NK-92 treated with Interleukin-12 subunit alpha and Interleukin-12 subunit beta, amount 100 ng/mL, for 24 hours (cell line): ENCODE measurements at regions not wholly inside any gene's neighbourhood (a gene's known extent, or its start where the extent isn't known, plus 50 kb on each side); places are given as distances from the start of the nearest gene placed in this dataset.

Source experiments
- DNase-seq: peaks from one replicate; lab custom pipeline; 2025; lab: John Stamatoyannopoulos, UW

DNA sequence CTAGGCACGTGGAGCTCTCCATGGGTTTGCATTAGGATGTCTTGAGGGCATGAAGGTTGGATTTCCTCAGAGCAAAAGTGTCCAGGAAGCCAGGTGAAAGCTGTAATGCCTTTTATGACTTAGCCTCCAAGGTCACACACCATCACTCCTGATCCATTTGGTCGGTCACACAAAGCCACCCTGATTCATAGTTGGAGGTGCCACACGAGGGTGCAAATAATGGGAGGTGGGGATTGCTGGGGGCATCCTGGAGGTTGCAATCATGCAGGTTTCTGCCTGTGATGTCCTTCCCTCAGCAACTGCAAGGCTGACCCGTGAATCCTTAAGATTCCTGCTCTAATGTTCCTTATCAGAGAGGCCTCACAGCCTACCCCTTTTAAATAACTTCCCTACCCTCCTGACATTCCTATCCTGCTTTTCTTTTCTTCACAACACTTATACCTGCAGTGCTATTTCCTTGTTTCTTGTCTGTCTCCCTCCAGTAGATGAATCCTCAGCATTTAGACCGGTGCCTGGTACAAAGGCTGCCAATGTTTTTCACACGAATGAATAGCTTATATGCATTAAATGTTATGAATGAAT is 97.1 kb downstream of the LIPG start:
- no peak for DNase-seq

DNA sequence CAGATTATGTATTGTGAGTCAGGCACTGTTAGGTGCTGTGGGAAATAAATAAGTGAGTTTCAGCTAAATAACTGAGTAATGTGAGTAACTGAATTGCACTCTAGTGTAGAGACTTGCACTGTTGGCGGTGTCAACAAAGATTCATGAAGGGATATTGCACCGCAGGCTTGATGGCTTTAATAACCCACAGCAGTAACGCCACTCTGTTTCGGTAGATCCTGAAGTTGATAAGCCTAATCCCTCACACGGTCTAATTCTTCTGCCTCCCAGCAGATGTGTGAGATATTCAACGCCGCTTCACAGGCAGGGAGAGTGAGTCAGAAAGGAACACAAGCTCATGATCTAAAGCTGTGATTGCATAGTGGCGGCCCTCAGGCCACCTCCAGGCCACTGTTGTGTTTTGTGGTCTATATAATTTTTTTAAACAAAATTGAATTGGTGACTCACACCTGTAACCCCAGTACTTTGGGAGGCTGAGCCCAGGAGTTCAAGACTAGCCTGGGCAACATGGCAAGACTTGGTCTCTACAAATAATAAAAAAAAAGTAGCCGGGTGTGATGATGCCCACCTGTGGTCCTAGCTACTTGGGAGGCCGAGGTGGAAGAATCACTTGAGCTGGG is 94.3 kb downstream of the LIPG start:
- peak; percentile 7 for DNase-seq

DNA sequence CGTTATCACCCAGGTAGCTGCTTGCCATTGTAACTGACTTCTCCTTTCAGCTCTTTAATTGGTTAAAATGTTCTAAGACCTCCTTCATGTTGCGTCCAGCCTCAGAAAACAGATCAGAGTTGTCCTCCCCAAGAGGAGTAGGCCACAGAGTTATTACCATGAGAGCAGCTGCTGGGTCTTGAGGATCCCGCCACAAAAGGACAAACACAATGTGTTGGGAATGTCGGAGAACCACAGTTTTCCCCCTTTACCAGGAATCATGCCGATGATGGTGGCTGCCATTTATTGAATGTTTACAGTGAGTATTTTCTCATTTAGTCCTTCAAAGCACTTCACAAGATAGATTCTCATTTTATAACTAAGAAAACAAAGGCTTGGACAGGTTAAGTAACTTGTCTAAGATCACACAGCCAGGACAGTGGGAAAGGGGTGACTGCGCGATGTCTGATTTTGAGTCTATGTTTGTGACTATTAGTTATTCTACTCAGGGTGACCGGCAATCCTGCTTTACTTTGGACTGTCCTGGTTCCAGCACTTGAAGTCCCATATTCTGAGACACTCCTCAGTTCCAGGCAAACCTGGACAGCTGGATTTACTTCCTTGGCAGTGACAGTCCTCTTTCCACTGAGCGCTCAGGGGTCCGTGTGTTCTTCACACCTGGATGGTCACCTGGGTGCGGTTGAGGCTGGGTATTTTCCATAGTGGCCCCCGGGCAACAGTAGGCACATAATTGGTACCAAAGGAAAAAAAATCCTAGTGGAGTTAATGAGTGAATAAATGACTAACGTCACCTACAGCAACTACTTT is 93.6 kb downstream of the LIPG start:
- no peak for DNase-seq

DNA sequence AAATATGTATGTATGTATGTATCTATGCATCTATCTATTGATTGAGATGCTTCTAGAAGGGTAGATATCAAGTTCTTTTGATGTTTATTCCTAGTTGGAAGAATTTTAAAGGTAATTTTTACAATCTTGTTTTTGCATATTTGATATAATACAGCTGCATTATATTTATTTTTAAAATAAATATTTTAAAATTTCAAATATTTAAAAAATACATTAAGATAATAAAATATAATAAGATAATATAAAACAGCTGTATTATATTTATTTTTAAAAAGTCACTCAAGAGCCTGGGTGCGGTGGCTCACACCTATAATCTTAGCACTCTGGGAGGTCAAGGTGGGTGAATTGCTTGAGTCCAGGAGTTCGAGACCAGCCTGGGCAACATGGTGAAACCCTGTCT is 92.5 kb downstream of the LIPG start:
- DNase-seq = no peak

DNA sequence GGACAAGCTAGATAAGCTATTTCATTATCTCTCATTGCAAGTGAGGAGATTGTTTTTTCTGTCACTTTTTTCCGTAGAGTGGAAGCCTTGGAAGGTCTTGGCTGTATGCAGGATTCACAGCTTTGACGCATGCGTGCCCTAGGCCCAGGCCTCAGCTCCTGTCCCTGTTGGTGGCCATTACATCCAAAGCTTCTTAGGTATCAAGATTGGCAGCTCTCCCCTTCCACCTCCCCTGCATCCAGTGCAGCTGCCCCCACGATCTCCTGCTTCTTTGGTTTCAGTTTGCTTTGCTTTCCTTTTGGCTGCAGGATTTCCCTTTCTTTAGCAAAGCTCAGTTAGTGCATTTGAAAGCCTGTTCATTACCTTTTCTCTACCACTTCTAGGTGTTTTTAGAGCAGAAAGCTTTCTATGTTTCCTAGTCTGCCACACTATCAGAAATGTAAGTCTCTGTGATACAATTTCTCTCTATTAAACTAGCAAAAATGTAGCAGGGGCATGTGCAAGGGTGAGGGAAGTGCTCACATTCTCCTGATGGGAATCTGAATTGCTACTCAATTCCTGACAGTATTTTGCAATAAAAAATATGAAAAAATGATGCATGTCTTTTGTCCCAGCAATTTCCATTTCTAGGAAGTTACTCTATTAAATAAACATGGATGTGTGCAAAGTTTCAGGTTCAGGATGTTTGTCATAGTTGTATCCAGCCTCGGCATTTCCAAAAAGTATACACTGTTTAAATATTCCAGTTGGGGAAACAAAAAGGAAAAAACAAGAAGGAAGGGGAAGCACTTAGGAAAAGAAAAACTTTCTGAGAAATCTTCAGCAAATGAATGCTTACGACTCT is 91.2 kb downstream of the LIPG start:
- no peak for DNase-seq

DNA sequence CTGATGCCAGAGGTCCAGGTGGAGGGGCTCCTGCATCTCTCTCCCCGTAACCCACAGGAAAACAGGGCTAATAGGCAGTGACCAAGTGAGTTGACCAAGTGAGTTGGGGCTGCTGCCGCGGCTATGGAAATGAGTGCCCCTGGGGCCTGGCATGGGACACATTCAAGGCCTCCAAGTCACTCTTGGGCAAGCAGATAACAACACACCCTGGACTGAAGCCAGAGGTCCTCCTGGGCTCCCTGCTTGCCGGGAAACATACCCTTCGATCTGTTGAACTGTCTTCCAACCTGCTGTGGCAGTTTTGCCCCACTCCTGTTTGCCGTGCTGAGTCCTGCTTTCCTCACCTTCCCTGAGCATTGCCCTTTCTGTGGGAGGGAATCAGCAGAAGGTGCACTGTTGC is 89.2 kb downstream of the LIPG start:
- no peak for DNase-seq

DNA sequence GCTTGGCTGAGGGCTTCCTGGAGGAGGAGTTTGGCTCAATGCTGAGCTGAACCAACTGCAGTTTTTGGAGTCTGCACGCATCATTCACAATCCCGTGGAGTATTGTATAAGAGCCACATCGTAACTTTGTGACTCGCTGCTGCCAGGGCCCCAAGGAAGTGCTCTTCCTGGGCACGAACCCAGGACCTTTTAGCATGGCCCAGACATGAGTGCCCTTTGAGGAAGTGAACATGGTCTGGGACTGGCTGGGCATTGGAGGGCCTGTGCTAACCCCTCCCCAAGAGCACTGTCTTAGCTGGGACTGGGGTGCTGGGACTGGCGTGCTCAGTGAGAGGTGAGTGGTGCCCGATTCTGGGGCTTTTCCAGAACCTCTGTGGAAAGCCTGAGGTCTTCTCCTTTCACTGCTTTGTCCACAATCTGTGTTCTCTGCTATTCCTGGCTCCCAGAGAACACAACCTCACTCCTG is 88.6 kb downstream of the LIPG start:
- no peak for DNase-seq

DNA sequence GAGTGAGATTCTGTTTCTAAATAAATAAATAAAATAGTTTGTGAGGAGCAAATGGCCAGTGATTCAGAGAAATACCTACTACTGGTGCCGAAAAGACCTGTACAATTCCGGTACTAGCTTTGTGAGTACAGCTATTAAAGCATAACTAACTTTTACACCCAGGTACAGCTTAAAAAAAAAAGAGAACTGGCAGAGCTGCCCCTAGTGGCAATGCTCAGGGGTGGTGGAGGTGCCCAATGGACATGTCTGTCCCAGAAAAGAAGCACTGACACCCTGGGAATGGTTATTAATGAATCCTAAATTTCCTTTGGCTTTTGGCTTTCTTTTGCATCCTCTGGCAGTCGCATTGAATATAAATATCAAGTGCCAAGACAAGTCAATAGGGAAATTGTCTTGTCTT is 87.0 kb downstream of the LIPG start:
- no peak for DNase-seq
